Spinal cord (tissue), 9 donors: ENCODE measurements at regions not wholly inside any gene's neighbourhood (a gene's known extent, or its start where the extent isn't known, plus 50 kb on each side); places are given as distances from the start of the nearest gene placed in this dataset.

ENCODE experiments used
- DNase-seq, 6 donors: peaks; one replicate each; pipeline versions ENCODE4 v3.0.0 to v3.0.0-alpha.2; 2013 to 2015; ENCODE audit warnings: low spot score in 6 of 6, low read depth in 4 of 6
- H3K27ac ChIP-seq: one replicate; pipeline ENCODE4 v1.5.1; 2013; ENCODE audit warnings: low read depth, low read length, control low read depth
- H3K27me3 ChIP-seq: one replicate; pipeline ENCODE4 v1.6.1; 2013; ENCODE audit warnings: low read length; ENCODE audit not compliant: control insufficient read depth, insufficient read depth
- H3K36me3 ChIP-seq: one replicate; pipeline ENCODE4 v1.6.1; 2013; ENCODE audit warnings: low read length; ENCODE audit not compliant: control insufficient read depth, insufficient read depth
- H3K4me1 ChIP-seq: one replicate; pipeline ENCODE4 v1.6.1; 2013; ENCODE audit warnings: low read length; ENCODE audit not compliant: control insufficient read depth, insufficient read depth
- H3K4me3 ChIP-seq: one replicate; pipeline ENCODE4 v1.5.1; 2013; ENCODE audit warnings: low read depth, low read length, control low read depth
- H3K9me3 ChIP-seq: one replicate; pipeline ENCODE4 v1.6.1; 2013; ENCODE audit warnings: low read length; ENCODE audit not compliant: control insufficient read depth, insufficient read depth
- WGBS: methylation state at CpG from one replicate; pipeline ENCODE4 v1.1.5; 2013; ENCODE audit warnings: missing lambda C conversion rate; ENCODE audit not compliant: insufficient coverage; 5-methylcytosine and 5-hydroxymethylcytosine counted together
- donor health status: healthy.

- H3K4me1 ChIP-seq = no peaks in the 10 kb centered on the region
- H3K4me3 ChIP-seq = no peak overlapping the region
- H3K9me3 ChIP-seq = no peaks in the 10 kb centered on the region
- no peak for DNase-seq
- no peak overlapping the region for H3K27ac ChIP-seq
- no peaks in the 10 kb centered on the region for H3K36me3 ChIP-seq
- WGBS = 17% methylated on average over 2 of the region's 6 CpGs
- H3K27me3 ChIP-seq = peaks cover 21% of the 10 kb centered on the region
Observed at GRCh38 chr22:22171357-22172218, 73.0 kb upstream of the VPREB1 start.

- no CpG with 5 or more reads among the region's 1 CpG for WGBS
- H3K27ac ChIP-seq = no peak overlapping the region
- no peaks in the 10 kb centered on the region for H3K36me3 ChIP-seq
- DNase-seq = no peak
- no peaks in the 10 kb centered on the region for H3K9me3 ChIP-seq
- H3K4me1 ChIP-seq = no peaks in the 10 kb centered on the region
- H3K27me3 ChIP-seq = peaks cover 27% of the 10 kb centered on the region
- H3K4me3 ChIP-seq = no peak overlapping the region
Observed at GRCh38 chr22:22169923-22170322, 74.7 kb upstream of the VPREB1 start.

DNA sequence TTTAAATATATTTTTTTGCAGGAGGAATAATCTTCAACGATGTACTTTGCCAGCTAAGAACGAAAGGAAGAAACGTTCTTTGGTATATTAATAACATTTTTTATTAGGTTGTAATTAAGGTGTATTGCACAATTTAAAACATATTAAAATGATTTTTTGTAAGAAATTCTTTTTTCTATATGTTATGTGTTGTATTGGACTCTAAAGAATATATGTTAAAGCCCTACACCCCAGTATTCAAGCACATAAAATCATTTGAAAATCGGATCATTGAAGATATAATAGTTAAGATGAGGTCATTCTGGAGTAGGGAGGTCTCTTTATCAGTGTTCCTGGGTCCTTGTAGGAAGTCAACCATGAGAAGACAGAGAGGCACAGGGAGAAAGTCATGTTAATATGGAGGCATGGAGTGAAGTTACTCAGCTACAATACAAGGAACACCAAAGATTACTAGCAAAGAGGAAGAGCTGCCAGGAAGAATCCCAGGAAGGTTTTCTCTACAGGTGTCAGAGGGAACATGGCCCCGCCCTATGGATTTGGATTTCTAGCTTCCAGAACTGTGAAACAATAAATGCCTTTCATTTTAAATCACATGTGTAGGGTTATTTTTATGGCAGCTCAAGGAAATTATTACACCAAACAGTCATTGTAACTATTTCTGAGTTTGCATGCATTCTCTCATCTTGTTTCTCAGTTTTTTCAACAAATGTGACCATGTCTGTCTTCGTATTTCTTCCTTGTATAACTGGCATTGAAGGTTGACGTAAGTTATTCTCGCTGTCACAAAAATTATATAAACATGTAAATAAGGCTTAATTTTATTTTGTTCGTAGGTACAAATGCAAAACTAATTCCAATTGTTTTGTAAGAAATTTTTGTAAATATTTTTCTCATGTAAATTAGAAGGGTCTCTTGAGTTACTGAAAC lies 75.4 kb upstream of the VPREB1 start:
- DNase-seq = no peak
- Histone ChIP-seq H3K27ac (no peak overlapping the region), H3K36me3 (no peaks in the 10 kb centered on the region), H3K9me3 (no peaks in the 10 kb centered on the region), H3K27me3 (peaks cover 27% of the 10 kb centered on the region), H3K4me3 (no peak overlapping the region), H3K4me1 (no peaks in the 10 kb centered on the region)
- WGBS = no CpG with 5 or more reads among the region's 9 CpGs

DNA sequence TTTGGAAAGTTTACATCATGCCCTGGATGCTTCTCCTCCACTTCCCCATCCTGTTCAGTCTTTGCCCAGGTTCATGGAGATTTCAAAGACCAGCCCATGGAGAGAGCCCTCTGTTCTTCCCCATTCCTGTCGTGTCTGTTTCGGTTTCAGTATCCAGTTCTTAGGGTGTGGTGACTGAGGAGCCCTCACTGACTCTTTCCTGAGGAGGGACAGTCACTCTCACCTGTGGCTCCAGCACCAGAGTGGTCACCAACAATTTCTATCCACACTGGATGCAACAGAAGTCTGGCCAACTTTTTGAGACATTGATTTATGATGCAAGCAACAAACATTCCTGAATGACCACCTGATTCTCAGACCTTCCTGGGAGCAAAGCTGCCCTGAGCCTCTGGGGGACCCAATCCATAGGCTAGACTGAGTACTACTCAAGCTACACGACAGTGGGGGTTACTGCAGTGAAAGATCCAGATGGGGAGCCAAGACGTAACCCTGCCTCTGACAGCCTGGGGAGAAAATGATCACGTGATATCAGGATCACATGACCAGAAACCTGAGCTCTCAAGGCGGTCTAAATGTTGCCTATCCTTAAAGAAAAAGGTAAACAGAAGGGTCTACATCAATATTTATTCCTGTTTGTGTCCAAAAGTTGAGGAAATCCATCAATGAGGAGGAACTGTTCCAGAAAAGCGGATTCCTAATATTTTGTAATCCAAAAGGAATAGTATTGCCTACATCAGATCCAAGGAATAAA lies 76.2 kb upstream of the VPREB1 start:
- no peaks in the 10 kb centered on the region for H3K4me1 ChIP-seq
- H3K4me3 ChIP-seq = no peak overlapping the region
- no peaks in the 10 kb centered on the region for H3K36me3 ChIP-seq
- no peaks in the 10 kb centered on the region for H3K9me3 ChIP-seq
- H3K27me3 ChIP-seq = peaks cover 27% of the 10 kb centered on the region
- H3K27ac ChIP-seq = no peak overlapping the region
- WGBS = 11% methylated on average over 3 of the region's 7 CpGs
- peak in 2 of 6 donors; percentile 9 to 67 for DNase-seq

- H3K4me3 ChIP-seq = no peak overlapping the region
- H3K4me1 ChIP-seq = no peaks in the 10 kb centered on the region
- H3K9me3 ChIP-seq = no peaks in the 10 kb centered on the region
- H3K36me3 ChIP-seq = no peaks in the 10 kb centered on the region
- H3K27ac ChIP-seq = no peak overlapping the region
- H3K27me3 ChIP-seq = peaks cover 27% of the 10 kb centered on the region
- no peak for DNase-seq
- WGBS = no CpG with 5 or more reads among the region's 2 CpGs
Observed at GRCh38 chr22:22167791-22168189, 76.8 kb upstream of the VPREB1 start.

DNA sequence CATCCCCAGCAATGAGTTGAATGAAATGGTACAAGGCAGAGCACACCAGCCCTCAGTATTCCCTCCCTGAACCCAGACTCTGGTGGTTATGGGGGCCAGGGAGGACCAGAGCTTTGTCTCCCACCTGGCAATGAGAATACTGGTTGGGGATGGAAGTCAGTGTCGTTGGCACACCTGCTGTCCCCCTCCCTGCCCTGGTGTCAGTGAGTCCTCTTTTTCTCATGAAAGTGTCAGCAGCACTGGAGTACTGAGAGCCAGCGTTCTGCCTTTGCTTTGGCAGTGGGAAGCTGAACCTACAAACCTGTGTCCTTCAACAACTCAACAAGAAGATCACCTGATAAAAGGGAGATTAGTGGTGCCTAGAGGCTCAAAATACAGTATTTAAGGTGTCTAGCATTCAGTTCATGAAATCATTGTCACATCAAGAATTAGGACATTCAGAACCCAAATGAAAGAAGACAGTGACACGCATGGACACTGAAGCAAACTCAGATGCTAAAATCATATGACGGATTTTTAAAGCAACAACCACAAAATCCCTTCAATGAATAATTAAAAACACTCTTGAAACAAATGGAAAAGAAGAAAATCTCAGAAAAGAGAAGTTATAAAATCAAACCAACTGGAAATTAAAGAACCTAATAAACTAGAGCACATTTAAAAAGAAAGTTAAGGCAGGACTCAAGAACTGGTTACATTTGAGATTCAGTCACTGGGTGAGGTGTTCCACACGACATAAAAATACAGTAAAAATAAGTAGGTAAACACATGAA lies 77.5 kb upstream of the VPREB1 start:
- whole genome bisulfite sequencing = 17% methylated on average over 1 of the region's 5 CpGs
- H3K4me3 ChIP-seq = no peak overlapping the region
- no peaks in the 10 kb centered on the region for H3K9me3 ChIP-seq
- no peak overlapping the region for H3K27ac ChIP-seq
- no peaks in the 10 kb centered on the region for H3K4me1 ChIP-seq
- H3K36me3 ChIP-seq = no peaks in the 10 kb centered on the region
- peaks cover 28% of the 10 kb centered on the region for H3K27me3 ChIP-seq
- DNase-seq = no peak

- 59% methylated on average over 5 of the region's 6 CpGs for WGBS
- no peak overlapping the region for H3K27ac ChIP-seq
- no peaks in the 10 kb centered on the region for H3K9me3 ChIP-seq
- no peak for DNase-seq
- H3K4me1 ChIP-seq = no peaks in the 10 kb centered on the region
- H3K36me3 ChIP-seq = no peaks in the 10 kb centered on the region
- H3K27me3 ChIP-seq = peaks cover 27% of the 10 kb centered on the region
- H3K4me3 ChIP-seq = no peak overlapping the region
Observed at GRCh38 chr22:22165936-22166710, 78.5 kb upstream of the VPREB1 start.

DNA sequence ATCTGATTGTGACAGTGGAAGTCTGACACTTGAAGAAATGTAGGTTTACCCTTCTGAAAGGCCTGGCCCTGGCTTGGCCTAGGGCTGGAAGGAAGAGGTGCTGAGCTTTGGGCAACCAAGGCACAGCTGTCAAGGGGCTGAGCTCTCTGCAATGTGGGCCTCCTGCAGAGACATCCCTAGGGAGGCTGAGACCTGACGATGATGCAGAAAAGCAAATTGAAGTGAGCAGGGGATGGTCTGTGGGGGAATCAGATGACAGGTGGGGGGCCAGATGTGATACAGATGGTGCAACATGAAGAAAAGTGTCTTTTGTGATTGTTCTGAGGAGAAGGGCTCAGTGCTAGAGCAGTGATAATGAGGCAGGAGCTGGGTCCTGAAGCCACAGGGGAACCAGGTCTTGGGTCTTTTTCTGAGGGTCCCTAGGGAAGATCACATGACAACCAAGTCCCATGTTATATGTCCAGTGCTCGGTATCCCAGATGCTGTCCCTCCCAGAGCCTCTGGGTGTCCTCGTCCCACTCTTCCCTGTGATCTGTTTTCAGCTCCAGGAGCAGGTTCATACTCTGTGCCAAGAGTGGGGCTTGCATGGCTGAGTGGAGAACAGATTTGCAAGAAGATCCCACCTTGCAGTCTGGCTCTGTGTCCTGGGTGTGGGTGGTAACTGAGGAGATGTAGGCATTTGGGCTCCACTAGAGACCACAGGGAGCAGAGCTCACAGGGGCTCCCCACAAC lies 79.9 kb upstream of the VPREB1 start:
- Histone ChIP-seq H3K27ac (no peak overlapping the region), H3K9me3 (no peaks in the 10 kb centered on the region), H3K4me3 (no peak overlapping the region), H3K4me1 (no peaks in the 10 kb centered on the region), H3K36me3 (no peaks in the 10 kb centered on the region), H3K27me3 (peaks cover 27% of the 10 kb centered on the region)
- no peak for DNase-seq
- 27% methylated on average over 3 of the region's 3 CpGs for WGBS
